CD4-positive, alpha-beta T cell treated with Interleukin-21 for 1 hour (primary cell): ENCODE measurements at regions not wholly inside any gene's neighbourhood (a gene's known extent, or its start where the extent isn't known, plus 50 kb on each side); places are given as distances from the start of the nearest gene placed in this dataset.
"Not testable (repeated sequence)": the region's sequence is repeated elsewhere in the genome, so short reads cannot be mapped to it uniquely, and the experiment has no call there.

Experiments
- DNase-seq: peaks from one replicate; pipeline ENCODE4 v3.0.0-alpha.2; 2020

- no peak for DNase-seq
These were observed 234.1 kb upstream of the KIAA1217 start for GRCh38 chr10:23974746-23975272.

DNA sequence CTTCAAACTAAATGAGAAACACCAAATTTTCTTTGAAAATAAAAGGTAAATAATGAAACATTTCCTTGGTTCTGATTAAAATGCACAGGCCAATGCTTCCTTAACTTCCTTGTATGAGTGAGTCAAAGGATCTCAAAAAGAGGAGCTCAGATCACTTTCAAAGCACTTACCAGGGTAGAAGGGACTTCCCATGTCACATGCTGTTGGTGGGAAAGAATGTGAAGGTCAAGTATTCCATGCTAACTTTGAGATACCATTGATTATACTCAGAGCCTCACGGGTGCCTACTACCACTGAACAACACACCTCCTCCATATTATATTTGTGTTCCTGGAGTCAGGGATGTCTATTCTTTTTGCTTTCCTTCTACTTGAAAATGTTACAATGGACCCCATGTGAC, 233.5 kb upstream of the KIAA1217 start:
- no peak for DNase-seq

DNA sequence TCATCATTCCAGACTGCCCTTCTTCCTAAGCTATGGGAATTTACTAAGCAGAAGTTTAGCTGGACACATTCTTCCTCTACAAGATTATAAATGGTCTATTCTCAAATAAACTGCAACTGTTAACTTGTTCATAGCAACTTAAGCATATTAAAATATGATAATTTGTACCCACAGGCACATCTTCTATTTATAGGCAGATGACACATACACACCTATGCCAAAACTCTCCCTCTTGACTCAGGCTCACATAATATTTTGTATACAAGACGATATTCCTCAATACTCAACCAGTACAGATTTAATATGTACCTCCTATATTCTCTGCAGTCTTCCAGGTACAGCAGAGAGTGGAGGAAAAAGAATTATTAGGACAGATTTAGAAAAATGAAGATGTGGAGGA, 232.7 kb upstream of the KIAA1217 start:
- no peak for DNase-seq

- no peak for DNase-seq
These were observed 230.6 kb upstream of the KIAA1217 start for GRCh38 chr10:23978317-23978716.

GRCh38 chr10:23980094-23980493, 228.8 kb upstream of the KIAA1217 start:
- no peak for DNase-seq

- DNase-seq = no peak
These were observed 227.2 kb upstream of the KIAA1217 start for GRCh38 chr10:23981520-23982309.

DNA sequence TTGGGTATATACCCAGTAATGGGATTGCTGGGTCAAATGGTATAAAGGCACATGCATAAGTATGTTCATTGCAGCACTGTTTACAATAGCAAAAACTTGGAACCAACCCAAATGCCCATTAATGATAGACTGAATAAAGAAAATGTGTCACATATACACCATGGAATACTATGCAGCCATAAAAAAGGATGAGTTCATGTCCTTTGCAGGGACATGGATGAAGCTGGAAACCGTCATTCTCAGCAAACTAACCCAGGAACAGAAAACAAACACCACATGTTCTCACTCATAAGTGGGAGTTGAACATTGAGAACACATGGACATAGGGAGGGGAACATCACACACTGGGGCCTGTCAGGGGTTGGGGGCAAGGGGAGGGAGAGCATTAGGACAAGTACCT, 224.5 kb upstream of the KIAA1217 start:
- DNase-seq = not testable (repeated sequence)

- DNase-seq = no peak
These were observed 220.9 kb upstream of the KIAA1217 start for GRCh38 chr10:23988006-23988405.

GRCh38 chr10:23994459-23995046, 214.4 kb upstream of the KIAA1217 start:
- DNase-seq = no peak

DNA sequence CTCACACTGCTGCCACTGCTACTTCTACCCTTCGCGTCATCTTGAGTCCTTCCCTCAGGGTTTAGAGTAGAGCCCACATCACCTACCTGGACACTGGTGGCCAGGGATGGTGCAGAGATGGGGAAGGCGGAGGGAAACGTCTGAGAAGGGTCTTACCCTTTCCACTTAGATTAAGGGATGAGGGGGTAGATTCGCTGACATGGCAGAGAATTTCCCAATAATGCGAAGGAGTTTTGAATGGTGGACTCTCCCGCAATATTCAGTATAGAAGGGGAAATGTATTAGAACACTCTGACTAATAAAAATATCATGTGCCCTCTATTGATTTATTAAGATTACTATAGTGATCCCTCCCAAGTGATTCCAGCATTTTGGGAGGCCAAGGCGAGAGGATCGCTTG, 209.5 kb upstream of the KIAA1217 start:
- DNase-seq = no peak

DNA sequence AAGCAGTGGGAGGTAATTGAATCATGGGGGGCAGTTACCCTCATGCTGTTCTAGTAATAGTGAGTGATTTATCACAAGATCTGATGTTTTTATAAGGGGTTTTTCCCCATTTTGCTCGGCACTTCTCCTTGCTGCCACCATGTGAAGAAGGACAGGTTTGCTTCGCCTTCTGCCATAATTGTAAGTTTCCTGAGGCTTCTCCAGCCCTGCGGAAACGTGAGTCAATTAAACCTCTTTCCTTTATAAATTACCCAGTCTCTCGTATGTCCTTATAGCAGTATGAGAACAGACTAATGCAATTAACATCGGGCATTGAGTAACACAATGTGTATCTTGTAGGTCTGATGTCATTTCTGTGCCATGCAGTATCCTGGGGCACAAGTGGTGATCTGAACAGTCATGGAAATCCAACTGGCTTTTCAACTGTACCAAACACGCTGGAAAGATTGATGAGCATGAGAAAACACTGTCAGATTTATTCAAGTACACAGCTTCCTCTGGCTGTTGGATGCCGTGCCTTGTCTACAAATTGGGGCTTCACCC, 208.6 kb upstream of the KIAA1217 start:
- DNase-seq = no peak

- DNase-seq = no peak
These were observed 202.2 kb upstream of the KIAA1217 start for GRCh38 chr10:24006741-24007140.

DNA sequence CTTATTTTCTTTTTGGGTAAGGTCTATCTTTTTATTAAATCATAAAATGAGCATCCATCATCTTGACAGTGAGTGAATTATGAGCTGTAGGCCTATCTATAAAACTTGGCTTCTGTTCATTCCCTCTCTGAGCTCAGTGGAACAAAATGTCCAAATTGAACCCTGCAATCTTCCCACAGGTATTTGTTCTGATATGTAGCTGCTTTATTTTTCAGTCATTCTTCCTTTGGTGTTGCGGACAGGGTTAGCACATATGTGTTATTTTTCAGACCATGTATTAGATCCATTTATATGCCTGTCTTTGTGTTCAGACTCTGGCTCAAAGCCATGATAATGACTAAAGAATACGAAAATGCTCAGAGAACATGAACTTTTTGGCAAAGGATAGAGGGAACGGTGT, 201.6 kb upstream of the KIAA1217 start:
- DNase-seq = no peak

DNA sequence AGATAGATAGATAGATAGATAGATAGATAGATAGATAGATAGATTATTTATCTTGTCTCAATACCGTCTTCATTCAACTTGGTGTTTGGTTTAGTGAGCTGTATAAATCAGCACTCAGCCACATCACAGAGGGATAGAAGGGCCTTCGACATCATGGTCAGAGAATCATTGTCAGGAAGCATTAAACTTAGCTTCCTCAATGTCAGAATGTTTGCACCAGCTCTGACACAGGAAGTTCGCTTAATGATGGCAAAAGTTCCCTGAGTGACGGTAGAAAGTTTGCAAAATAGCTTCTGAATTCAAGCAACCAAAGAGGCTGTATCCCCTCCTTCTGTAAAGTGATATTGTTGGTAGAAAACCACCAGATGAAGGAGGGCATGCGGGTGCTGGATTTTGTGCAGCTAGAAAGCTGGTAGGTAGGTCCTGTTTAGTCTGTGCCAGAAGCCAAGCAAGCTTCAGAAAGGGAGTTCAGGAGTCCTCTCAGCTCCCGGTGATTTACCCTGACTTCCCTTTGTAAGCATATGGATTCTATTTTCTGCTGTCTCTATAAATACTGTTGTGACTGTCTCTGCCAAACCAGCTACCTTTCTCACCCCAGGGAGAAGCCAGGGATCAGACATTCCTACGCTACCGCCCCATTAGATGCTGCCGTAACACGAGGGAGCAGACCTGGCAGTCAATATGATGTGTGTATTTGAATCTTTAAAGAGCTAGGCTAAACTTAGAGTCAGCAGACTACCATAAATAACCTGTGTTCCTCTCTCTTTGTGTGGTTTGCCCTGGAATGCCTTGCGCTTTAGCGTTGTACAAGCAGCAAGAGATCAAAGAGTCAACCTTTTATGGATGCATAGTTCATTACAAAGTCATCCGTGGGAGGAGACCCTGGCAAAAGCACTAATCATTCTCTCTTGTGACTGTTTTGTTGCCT, 200.5 kb upstream of the KIAA1217 start:
- DNase-seq = no peak

DNA sequence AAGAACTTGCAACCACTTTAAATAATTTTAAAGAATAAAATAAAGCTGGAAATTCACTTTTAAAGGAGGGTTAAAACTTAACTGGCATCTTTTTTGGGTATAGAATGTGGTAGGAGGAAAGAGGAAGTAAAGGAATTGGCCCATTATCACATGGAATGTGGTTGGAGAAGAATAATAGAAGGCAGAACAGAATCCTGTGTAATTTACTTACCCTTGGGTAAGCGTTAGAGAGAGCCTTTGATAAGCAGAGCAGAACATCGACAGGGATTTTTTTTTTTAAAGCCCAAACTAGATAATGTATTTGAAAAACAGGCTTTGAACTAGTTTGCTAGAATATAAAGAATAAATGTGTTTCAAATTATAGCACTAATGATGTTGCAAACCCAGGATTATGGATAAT, 199.8 kb upstream of the KIAA1217 start:
- DNase-seq = no peak

GRCh38 chr10:24009736-24010135, 199.2 kb upstream of the KIAA1217 start:
- no peak for DNase-seq

- no peak for DNase-seq
These were observed 198.4 kb upstream of the KIAA1217 start for GRCh38 chr10:24010436-24010970.

DNA sequence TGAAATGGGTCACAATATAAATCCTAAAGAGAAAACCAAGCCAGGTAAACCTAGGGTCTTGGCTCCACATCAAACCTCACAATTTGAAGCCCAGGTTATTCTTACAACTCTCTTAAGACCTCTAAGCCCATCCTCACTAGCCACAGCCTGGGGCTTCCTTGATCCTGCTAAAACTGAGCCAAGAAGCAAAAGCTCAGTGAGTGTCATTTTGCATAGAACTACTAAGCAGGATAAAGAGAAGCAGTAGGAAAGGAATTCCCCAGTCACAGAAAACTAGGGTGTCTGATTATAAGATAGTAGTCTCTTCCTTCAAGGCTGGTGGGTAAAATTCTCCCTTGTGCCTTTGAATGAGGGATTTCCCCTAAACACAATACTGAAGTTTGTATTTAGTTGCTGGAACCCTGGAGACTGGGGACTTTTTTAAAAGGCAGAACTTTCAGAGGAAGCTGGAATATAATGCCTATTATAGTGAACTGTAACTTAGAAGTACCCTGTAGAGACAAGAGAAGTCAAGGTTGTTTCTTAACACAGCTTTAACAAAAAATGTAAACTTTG, 196.6 kb upstream of the KIAA1217 start:
- DNase-seq = no peak

DNA sequence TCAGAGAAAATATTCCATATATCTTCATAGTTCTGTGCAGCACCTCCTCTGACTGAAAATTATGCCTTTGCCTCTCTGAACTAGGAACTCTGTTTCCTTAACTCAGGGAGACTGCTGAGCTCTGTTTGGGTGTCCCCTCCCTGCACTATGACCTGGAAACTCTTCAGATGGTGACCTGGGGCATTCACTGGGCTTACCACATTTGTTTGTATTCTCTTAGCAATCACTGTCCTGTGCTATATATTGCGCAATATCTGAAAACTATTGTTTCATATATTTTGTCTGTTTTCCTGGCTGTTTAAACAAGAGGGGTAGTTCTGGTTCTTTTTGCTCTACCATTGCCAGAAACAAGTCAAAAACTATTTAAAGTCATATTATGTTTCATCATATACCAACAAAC, 181.8 kb upstream of the KIAA1217 start:
- no peak for DNase-seq

- no peak for DNase-seq
These were observed 174.4 kb upstream of the KIAA1217 start for GRCh38 chr10:24034571-24034970.

- no peak for DNase-seq
These were observed 173.2 kb upstream of the KIAA1217 start for GRCh38 chr10:24035761-24036160.

DNA sequence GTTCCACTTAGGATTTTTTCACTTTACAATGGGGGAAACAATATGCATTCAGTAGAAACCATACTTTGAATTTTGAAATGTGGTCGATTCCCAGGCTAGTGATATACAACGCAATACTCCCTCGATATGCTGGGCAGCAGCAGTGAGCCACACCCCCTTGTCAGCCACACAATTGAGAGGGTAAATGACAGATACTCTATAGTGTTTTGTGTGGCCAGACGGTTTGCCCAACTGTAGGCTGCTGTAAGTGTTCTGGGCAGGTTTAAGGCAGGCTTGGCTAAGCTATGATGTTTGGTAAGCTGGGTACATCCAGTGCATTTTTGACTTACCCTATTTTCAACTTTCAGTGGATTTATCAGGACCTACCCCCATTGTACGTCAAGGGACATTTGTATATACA, 169.6 kb upstream of the KIAA1217 start:
- no peak for DNase-seq

GRCh38 chr10:24039897-24040296, 169.0 kb upstream of the KIAA1217 start:
- no peak for DNase-seq
